Activated CD4-positive, alpha-beta T cell treated with anti-CD3 and anti-CD28 coated beads, Interleukin-2, Interleukin-6, amounts not matched to agents 100 ng/mL and 50 ng/mL, durations not matched to agents 16 hours and 8 hours (primary cell): ENCODE measurements at regions not wholly inside any gene's neighbourhood (a gene's known extent, or its start where the extent isn't known, plus 50 kb on each side); places are given as distances from the start of the nearest gene placed in this dataset.

ENCODE experiments used
- DNase-seq: peaks from one replicate; pipeline ENCODE4 v3.0.0-alpha.2; 2020

DNA sequence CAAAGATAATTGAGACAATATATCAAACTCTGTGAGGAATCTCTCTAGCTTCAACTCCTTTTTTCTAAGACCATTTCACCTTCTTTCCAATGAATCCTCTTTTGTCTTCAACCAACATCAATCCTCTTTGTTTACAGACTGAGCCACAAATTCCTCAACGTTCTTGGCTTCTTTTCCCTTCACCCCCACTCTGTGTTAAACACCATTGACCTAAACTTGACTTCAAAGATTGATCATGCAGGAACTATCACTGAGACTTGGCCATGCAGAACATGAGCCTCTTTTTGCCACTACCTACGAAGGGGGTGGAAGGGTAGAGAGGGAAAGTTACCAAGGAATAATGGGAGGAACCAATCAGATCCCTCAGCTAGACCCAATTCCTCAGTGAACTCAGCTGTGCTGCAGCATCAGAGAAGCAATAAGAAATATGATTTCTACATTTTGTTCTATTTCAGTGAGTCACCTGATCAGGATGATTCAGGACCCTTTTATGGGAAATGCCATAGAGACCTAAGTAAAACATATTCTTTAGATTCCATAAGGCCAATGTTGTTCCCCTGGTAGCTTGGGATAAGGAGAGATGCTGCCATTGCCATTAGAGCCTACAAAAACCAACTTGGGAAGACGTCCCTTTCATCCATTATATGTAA, 187.7 kb upstream of the RGMB start:
- no peak for DNase-seq

DNA sequence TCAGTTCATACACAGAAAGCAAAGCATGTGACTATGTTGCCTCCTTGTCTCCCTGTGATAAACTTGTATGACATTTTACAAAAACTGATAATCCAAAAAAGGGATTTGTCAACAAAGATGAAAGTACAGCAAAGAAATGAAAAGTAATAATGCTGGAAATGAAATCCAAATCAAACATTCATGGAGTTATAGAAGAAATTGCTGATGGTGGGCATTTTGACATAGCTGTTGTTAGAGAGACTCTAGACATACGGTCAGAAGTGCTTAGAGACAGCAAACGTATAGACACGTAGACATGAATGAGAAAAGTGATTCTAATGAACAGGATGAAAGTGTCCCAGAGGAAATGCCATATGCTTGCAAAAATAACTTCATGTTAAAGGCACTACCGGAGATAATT, 186.9 kb upstream of the RGMB start:
- no peak for DNase-seq

DNA sequence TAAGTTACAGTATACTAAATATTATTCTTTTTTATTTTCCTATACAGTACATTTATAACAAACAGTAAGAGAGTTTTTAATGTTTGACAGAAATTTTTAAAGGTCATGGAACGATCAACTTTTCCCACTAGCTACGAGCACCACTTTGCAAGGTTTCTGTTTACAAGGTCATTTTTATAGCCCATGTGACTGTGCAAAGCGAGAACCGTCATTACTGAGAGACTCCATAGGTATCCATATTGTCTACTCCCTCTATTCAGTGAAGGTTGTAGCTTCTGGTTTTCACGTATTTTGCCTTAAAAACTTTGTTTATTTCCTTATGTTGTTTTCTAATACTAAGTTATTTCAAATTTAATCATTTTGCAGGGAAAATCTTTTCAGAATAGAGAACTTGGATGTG, 186.3 kb upstream of the RGMB start:
- DNase-seq: no peak

DNA sequence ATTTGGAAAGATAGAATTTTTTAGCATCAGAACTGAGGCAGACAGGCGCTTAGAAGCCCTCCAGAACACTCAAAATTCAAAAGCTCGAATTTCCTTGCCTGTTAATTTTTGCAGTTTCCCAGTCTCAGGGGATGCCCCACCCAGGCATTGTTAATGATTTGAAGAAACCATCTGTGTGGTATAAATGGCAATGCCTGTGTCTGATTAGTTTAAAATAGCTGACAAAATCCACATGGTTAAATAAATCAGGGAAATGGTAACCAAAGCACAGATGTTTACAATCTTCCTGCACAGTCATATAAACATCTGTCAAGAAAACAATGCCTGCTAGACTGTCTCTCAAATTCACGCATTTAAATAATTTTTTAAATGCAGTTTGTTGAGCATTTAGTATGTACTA, 185.2 kb upstream of the RGMB start:
- no peak for DNase-seq

DNA sequence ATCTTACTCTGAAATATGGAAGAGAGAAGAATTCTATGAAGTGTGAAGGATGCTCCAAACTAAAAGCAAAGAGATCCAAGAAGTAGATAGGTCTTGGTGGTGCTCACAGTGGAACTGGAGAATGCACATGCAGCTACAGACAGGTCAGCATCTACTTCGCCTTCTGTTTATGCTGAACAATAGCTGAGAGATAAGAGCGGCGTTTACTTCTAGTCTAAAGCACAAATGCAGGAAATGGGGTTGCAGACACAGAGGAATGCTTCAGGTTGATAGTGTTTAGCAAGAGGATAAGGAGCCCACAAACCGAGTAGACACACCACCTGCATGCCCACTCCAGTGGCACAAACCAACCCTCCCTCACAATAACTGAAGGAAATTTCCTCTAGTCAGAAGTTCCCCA, 180.0 kb upstream of the RGMB start:
- DNase-seq: no peak

DNA sequence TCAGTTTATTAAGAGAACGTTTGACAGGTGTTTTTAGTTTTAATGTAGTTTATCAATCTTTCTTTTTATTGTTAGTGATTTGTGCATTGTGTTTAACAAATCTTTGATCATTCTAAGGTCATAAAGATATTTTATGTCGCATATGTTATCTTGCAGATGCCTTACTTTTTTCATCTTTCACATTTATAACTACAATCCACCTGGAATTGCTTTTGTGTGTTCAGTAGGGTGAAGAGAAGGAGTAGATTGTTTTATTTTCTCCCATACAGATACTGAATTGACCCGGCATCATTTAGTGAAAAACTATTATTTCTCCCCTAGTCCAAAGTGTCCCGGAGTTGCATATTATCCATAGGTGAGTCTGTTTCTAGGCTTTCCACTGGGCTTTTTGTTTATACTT, 179.4 kb upstream of the RGMB start:
- no peak for DNase-seq

DNA sequence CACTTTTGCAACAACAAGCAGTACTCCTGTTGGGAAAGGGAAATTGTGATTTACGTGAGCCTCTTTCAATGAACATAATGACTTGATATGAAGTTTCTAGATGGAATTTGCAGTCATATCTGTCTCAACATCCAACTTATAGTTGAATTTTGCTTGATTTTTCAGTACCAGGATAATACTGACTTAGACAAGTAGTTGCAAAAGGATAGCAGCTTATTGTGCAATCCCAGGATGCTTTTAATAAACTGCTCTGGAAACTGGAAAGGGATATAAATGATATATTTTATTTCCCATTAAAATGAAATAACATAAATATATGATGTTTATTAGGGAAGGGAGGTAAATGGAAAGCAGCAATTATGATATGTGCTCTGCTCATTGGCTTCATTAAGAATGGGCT, 174.4 kb upstream of the RGMB start:
- DNase-seq: no peak

DNA sequence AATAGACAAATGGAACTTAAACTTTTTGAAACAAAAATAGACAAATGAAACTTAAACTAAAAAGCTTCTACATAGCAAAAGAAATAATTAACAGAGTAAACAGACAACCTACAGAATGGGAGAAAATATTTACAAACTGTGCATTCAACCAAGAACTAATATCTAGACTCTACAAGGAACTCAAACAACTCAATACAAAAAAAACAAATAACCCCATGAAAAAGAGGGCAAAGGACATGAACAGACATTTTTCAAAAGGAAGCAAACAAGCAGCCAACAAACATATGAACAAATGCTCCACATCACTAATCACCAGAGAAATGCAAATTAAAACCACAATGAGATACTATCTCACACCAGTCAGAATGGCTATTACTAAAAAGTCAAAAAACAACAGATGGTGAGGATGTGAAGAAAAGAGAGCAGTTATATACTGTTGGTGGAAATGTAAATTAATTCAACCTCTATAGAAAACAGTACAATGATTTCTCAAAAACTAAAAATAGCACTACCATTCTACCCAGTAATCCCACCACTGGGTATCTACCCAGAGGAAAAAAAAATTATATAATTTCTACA, 170.8 kb upstream of the RGMB start:
- no peak for DNase-seq

DNA sequence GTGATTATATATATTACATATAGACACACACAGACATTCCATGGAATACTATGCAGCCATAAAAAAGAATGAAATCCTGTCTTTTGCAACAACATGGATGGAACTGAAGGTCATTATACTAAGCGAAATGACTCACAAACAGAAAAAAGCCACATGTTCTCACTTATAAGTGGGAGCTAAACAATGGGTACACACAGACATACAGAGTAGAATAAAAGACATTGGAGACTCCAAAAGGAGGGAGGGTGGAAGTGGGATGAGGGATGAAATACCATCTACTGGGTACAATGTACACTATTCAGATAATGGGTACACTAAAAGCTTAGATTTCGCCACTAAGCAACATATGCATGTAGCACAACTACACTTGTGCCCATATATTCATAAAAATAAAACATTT, 170.0 kb upstream of the RGMB start:
- no peak for DNase-seq

DNA sequence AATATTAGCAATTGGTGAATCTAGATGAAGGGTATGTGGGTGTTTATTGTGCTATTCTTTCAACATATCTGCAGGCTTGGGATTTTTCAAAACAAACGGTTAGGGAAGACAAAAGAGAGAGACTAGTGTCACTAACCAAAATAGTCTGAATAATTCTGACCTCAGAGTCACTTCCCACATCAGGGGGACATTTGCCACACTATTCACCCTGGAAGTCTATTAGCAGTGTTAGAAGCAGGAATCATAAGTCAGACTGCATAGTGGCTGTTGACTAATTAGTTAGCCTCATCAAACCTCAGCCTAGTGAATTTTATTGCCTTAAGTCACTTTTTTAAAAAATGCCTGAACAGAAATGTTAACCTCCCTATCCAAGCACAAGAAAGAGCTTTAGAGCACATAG, 169.2 kb upstream of the RGMB start:
- DNase-seq: no peak

DNA sequence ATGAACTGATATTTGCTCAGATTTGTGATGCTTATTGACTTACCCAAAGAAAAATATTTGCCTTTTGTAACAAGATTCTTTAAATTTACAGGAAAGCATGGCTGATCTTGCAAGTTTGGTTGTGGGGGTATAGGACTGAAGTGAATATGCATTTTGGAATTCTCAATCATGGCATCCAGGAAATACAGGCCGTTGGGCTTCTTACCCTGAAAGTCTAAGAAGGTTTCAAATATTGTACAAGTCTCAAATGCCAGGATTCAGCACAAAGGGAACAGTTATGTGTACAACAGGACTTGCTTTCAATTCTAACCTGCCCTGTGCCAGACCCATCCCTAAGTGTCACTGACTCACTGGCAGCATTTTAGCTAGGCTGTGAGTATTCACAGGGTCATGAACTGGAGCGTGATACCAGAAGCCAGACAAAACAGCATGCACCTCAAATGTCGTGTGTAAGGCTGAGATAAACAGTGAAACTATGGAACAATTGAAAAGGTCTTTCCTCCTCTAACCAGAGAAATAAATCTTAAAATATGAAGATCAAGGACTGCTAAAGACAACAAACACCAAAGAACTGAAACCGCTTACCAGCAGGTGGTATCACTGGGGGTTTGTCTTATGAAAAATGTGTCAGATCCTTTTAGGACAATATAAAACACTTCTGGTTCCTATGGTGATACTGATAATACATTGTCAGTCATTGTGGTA, 168.6 kb upstream of the RGMB start:
- DNase-seq: no peak

DNA sequence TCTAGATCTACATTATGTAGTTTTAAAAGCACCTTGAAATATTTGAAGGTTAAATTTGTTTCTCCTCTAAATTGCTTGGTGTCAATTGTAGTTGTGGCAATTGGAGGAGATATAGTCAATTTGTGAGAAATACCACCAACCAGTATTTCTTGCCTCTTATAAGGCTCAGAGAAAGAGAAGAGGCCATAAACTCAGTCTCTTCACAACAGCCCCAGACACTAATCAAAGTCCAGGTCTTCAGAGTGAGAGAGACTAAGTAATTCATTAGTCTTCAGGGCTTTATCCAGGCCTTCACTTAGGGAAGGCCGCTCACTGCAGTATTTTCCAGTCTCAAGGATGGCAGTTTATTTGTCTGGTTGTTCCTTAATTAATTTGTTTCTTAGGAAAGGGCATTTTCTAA, 168.0 kb upstream of the RGMB start:
- DNase-seq: no peak

DNA sequence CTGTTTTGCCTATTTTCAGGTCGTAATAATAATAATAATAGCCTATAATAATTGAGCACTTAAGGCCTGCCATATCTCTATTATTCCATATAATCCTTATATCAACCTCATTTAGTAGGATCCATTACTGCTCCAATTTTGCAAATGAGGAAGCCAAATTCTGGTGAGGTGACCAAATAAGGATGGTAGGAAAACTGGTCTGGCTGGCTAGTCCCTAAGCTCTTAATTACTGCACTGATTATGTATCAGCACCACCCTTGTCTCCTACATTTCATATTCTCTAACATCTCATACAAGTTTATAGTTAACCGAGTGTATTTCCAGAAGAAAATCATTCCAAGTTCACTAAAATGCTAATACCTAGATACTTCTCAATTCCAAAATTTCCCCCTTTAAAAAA, 166.5 kb upstream of the RGMB start:
- no peak for DNase-seq

DNA sequence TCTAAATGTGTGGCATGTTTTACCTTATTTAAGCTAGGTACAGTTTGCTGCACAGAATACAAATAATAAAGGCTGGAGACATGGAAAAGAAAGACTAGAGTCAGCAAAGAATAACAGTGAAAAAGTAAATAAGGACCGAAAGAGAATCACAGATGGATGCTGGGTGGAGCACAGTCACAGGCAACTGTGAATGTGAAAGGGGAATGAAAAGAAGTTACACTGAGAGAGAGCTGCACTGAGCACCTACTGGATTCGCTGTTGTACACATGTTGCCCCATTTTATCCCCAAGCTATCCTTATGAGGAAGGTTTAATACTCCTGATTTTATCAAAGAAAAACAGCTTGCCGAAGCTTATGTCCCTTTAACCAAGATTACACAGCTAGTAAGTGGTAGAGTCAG, 165.4 kb upstream of the RGMB start:
- DNase-seq: no peak

DNA sequence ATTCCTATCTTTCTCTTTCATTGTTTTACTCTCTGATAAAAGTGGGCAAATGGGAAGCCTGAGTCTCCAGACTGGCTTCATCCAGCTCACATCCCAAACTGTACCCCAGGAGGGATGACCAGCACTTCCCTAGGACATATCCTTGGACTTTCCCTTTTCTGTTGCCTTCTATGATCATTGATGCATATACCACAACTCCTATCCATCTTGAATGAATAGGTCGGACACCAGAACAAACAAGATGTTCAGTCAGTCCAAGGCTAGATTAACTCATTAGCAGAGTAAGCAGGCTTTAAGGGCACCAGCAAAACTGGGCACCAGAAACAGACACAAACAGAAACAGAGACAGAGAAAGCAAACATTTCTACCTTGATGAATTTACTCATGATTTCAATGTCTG, 159.1 kb upstream of the RGMB start:
- no peak for DNase-seq

DNA sequence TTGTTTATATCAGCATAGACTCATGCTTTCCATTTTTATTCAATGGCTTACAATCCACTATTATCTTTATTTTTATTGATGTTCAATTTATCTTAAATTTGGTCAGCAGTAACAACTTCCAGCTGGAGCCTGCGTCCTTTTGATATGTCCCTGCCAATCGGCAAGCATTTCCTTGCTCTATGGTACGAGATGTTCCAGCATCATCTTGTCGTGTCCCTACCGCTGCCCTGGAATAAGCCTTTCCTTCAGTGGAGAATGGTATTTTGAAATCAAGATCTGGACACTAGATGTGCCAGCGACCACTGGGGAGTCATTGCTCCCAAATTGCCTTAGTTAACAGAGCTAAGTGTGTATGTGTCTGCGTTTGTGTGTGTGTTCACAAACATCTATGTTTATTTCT, 151.6 kb upstream of the RGMB start:
- no peak for DNase-seq

DNA sequence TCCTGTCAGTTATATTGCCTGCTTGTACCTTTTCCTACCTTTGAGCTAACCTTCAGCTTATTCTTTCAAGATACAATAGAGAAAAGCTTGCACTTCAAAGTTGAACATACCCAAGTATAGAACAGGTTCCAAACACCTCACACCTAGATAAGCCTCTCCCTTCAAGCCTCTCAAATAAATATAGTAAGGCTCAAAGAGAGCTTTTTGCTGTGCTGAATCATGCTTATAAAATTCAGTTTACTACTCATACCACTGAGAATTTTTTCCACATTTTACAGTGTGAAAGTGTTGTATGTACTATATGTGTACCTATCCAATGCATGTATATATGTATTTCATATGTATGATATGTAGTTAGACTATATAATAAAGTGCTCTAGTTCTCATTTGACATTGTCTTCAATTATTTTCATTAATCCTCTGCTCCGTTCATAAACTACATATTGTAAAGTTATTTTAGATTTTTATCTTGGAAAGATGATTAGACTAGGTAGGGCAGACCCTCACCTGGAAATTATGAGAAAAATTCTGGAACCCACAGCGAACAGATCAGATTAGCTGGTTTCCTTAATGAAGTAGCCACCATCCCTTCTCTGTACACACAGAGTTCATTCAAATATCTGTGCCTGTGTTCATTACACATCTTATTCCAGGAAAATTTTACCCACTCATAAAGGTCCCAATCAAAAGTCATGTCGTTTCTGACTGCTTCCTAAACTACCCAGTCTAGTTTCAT, 149.2 kb upstream of the RGMB start:
- no peak for DNase-seq

DNA sequence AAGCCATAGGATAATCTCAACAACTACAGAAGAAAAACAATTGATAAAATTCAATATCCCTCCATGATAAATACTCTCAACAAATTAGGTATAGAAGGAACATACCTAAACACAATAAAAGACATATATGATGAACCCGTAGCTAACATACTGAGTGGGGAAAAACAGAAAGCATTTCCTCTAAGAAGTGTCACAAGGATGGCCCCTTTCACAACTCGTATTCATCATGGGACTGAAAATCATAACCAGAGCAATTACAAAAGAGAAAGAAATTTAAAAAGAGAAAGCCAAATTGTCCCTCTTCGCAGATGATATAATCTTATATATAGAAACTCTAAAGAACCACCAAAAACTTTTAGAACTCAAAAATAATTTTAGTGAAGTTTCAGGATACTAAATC, 146.3 kb upstream of the RGMB start:
- DNase-seq: no peak

DNA sequence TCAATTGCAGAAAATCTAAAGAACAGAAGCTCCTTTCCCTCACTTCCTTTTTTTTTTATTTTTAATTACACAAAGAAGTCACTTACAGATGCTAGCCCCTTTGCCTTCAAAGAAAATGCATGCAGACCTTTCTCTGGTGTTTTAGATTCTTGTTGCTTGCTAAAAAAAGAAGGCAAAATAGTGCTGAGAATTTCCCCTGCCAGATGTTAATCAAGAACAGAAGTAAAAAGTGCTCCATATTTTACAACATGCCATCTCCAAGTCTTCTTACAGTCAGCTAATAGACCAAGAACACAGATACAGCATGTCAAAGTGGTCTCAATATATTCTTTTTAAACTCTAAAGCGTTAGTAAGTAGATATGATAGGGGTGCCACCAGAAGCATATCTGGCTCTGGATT, 142.8 kb upstream of the RGMB start:
- no peak for DNase-seq

DNA sequence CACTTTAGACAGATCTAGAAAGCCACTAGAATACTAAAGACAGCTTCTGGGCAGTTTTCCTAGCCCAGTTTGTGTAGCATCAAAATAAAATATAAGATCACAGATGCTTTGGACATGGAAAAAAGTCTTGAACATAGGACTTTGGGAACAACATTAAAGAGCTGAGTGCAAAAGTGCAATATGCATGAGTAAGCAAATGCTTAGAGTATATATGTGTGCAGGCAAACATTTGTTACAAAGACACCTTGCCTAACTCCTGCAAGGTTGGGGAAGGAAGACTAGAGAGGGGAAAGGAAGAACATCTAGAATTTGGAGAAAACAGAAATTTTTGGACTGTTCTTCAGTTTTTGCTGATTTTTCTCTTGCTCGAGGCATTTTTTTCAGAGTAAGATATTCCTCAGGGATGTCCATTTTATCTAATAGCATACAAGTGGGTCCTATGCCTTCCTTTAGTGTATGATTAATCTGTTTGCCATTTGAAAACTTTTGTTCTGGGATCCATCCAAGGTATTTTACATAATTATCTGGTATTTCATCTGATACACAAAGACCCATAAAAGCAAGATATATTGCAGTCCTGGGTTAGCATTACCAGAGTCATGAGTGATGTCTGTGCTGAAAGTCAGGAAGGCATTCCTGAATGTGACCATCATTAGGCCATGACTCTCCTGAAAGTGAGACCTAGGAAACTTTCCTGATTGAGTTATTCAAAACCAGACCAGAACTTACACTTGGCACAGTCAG, 142.0 kb upstream of the RGMB start:
- no peak for DNase-seq

DNA sequence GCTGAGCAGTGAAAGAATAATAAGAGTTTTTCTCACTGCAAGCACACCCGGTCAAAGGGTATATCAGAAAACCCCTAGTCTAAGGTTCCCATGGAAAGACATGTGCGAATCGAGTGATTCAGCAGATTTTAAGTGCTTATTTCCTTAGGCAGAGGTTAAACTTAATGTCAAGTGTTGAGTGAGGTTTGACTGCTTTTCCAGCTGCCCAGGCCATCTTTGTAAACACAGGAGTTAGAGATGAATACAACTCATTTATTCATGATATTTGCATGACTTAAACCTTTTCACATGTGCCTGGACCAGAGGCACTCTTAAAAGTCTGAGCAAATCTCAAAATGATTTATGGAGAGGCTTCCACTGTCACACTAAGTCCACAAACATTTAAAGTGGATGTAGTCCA, 137.8 kb upstream of the RGMB start:
- DNase-seq: no peak

DNA sequence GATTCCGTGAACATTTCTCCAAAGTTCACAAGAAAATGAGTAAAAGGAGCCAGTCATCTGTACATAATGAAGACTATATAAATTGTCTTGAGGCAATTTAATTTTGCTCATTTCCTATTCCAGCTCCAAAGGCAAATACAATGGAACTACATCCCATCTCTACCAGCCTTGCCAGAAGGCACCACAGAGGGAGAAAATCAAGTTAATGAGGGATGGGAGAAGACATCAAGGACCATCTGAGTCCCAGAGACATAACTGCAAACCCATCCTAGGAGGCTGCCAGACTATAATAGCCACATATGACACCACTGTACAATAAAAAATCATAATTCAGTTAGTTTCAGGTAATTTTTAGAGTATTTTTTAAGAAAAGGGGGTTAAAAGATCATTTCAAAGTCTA, 136.3 kb upstream of the RGMB start:
- DNase-seq: no peak

DNA sequence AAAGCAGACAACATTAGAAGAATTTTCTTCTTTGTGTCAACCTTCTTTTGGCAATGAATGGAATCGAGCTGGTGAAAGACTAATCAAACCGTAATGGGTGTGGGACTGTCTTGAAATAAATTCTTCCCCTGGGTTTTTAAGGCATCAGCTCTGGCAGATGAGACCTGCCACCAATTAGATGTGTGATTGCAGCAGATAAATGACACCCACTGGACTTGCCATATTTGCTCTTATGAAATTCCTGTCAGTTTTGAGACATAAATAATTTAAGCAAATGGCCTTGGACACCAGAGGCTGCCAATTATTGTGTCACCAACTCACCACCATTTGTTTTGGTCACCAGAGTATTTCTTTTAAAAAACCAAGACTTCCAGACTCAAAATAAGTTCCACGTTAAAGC, 135.9 kb upstream of the RGMB start:
- DNase-seq: no peak
